ENCODE measurements at regions not wholly inside any gene's neighbourhood (a gene's known extent, or its start where the extent isn't known, plus 50 kb on each side); places are given as distances from the start of the nearest gene placed in this dataset.

DNA sequence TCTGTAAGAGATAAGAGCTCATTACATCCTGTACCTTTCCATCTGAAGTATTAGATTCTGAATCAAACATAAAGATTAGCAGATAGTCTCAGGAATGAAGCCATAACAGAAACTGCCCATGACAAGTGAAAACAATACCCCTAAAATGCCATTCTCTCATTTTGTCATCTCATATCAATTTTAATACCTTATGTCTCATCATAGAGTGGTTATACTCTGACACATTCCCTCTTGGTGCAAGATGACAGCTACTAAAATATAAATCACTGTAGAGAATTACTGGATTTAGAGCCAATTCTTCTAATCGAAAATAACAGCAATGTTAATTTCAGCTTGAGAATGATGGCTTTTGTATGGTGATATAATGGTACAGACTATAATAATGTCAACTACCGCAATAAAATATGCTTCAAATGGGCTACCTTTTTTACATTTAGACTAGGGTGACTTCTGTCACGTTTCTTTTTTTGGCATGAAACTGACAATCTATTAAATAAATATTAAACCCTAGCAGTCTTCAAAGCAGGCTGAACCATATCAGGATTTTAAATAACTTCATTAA, 125.1 kb upstream of the ITGA4 start:
- Histone ChIP-seq H2AFZ (ENCODE audit: low read depth, low read length) (no peak overlapping the region), H3K4me2 (ENCODE audit: insufficient read depth, low read length) (no peak overlapping the region), H3K79me2 (ENCODE audit: insufficient read depth, low read length) (no peaks in the 10 kb centered on the region), H3K9me3 (ENCODE audit: insufficient read depth, low read length, severe bottlenecking) (no peaks in the 10 kb centered on the region), H3K36me3 (ENCODE audit: insufficient read depth, low read length) (no peaks in the 10 kb centered on the region; the same call in 1 of the 2 replicates), H3K4me3 (ENCODE audit: low read depth in 1 of 2, low read length in 2 of 2) (no peak overlapping the region), H3K27ac (ENCODE audit: low read length) (no peak overlapping the region), H3K4me1 (ENCODE audit: insufficient read depth, low read length) (peaks cover 6% of the 10 kb centered on the region), H4K20me1 (ENCODE audit: insufficient read depth, low read length) (no peaks in the 10 kb centered on the region), H3K27me3 (ENCODE audit: insufficient read depth, low read length, poor library complexity) (no peaks in the 10 kb centered on the region), H3K9ac (ENCODE audit: low read depth, low read length) (no peak overlapping the region)
- ATAC-seq (ENCODE audit: insufficient read depth, low read depth) = no peak
- DNase-seq = no peak
- TF ChIP-seq EZH2 (IDR thresholded peaks at IDR 0.05; ENCODE audit: borderline replicate concordance, low read depth, low read length, severe bottlenecking) = no peak
- TF ChIP-seq, protein P1, sequence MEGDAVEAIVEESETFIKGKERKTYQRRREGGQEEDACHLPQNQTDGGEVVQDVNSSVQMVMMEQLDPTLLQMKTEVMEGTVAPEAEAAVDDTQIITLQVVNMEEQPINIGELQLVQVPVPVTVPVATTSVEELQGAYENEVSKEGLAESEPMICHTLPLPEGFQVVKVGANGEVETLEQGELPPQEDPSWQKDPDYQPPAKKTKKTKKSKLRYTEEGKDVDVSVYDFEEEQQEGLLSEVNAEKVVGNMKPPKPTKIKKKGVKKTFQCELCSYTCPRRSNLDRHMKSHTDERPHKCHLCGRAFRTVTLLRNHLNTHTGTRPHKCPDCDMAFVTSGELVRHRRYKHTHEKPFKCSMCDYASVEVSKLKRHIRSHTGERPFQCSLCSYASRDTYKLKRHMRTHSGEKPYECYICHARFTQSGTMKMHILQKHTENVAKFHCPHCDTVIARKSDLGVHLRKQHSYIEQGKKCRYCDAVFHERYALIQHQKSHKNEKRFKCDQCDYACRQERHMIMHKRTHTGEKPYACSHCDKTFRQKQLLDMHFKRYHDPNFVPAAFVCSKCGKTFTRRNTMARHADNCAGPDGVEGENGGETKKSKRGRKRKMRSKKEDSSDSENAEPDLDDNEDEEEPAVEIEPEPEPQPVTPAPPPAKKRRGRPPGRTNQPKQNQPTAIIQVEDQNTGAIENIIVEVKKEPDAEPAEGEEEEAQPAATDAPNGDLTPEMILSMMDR (IDR thresholded peaks at IDR 0.05; ENCODE audit: borderline replicate concordance, extremely low read depth, low read length, poor library complexity, severe bottlenecking) = no peak

GRCh38 chr2:181334158-181334826, 122.9 kb upstream of the ITGA4 start:
- peak; percentile 66 for ATAC-seq (ENCODE audit: insufficient read depth, low read depth)
- no peak overlapping the region for H2AFZ ChIP-seq (ENCODE audit: low read depth, low read length)

DNA sequence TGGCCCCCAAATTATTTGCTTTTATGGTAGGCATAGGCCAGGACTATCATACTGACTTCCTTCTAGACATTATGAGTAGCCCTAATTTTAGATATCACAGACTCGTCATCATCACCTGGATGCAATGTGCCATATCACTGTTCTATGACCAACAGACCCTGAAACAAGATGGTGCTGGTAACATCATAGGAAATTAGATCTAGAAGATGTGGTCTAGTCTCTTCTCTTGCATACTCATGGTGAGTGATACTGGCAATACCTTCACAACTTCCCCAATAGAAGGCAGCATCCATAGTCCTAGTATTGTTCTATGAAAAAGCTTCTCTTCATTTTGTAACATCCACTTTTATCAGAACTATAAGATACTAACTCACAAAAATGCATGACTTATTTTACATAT, 116.3 kb upstream of the ITGA4 start:
- no peak overlapping the region for H2AFZ ChIP-seq (ENCODE audit: low read depth, low read length)
- no peaks in the 10 kb centered on the region for H3K9me3 ChIP-seq (ENCODE audit: insufficient read depth, low read length, severe bottlenecking)
- TF ChIP-seq EZH2 (IDR thresholded peaks at IDR 0.05; ENCODE audit: borderline replicate concordance, low read depth, low read length, severe bottlenecking) = no peak
- TF ChIP-seq, protein P1 (IDR thresholded peaks at IDR 0.05; ENCODE audit: borderline replicate concordance, extremely low read depth, low read length, poor library complexity, severe bottlenecking) = no peak
- H3K27me3 ChIP-seq (ENCODE audit: insufficient read depth, low read length, poor library complexity) = no peaks in the 10 kb centered on the region
- H3K9ac ChIP-seq (ENCODE audit: low read depth, low read length) = no peak overlapping the region
- H3K79me2 ChIP-seq (ENCODE audit: insufficient read depth, low read length) = no peaks in the 10 kb centered on the region
- DNase-seq (no peak), ATAC-seq (ENCODE audit: insufficient read depth, low read depth) (no peak)
- H3K4me3 ChIP-seq (ENCODE audit: low read depth in 1 of 2, low read length in 2 of 2) = no peak overlapping the region
- 0 out of 2 replicates have a peak, but pooled peaks cover 3% of the 10 kb centered on the region for H3K4me1 ChIP-seq (ENCODE audit: insufficient read depth, low read length)
- peaks cover 5% of the 10 kb centered on the region; the same call in 1 of the 2 replicates for H3K36me3 ChIP-seq (ENCODE audit: insufficient read depth, low read length)
- H3K27ac ChIP-seq (ENCODE audit: low read length) = no peak overlapping the region
- no peaks in the 10 kb centered on the region for H4K20me1 ChIP-seq (ENCODE audit: insufficient read depth, low read length)
- H3K4me2 ChIP-seq (ENCODE audit: insufficient read depth, low read length) = no peak overlapping the region

More at GRCh38 chr2:181334158-181334826, 122.9 kb upstream of the ITGA4 start:
- no peaks in the 10 kb centered on the region for H4K20me1 ChIP-seq (ENCODE audit: insufficient read depth, low read length)
- H3K9ac ChIP-seq (ENCODE audit: low read depth, low read length) = no peak overlapping the region
- H3K27me3 ChIP-seq (ENCODE audit: insufficient read depth, low read length, poor library complexity) = no peaks in the 10 kb centered on the region
- TF ChIP-seq, protein P1 (IDR thresholded peaks at IDR 0.05; ENCODE audit: borderline replicate concordance, extremely low read depth, low read length, poor library complexity, severe bottlenecking) = no peak
- TF ChIP-seq EZH2 (IDR thresholded peaks at IDR 0.05; ENCODE audit: borderline replicate concordance, low read depth, low read length, severe bottlenecking) = no peak
- no peak overlapping the region for H3K4me2 ChIP-seq (ENCODE audit: insufficient read depth, low read length)
- no peak for DNase-seq
- H3K4me3 ChIP-seq (ENCODE audit: low read depth in 1 of 2, low read length in 2 of 2) = no peak overlapping the region
- H3K9me3 ChIP-seq (ENCODE audit: insufficient read depth, low read length, severe bottlenecking) = no peaks in the 10 kb centered on the region
- no peaks in the 10 kb centered on the region for H3K79me2 ChIP-seq (ENCODE audit: insufficient read depth, low read length)
- no peak overlapping the region for H3K27ac ChIP-seq (ENCODE audit: low read length)
- H3K4me1 ChIP-seq (ENCODE audit: insufficient read depth, low read length) = peaks cover 6% of the 10 kb centered on the region
- no peaks in the 10 kb centered on the region; the same call in 1 of the 2 replicates for H3K36me3 ChIP-seq (ENCODE audit: insufficient read depth, low read length)
